ENCODE measurements at regions not wholly inside any gene's neighbourhood (a gene's known extent, or its start where the extent isn't known, plus 50 kb on each side); places are given as distances from the start of the nearest gene placed in this dataset.
"Not testable (repeated sequence)": the region's sequence is repeated elsewhere in the genome, so short reads cannot be mapped to it uniquely, and the experiment has no call there.

- DNase-seq (ENCODE audit: low read depth) = no peak
Measured at GRCh38 chr16:60127196-60127595, 1393.1 kb upstream of the GOT2 start.

GRCh38 chr16:60126115-60126514, 1392.0 kb upstream of the GOT2 start:
- not testable (repeated sequence) for DNase-seq (ENCODE audit: low read depth)

GRCh38 chr16:60123392-60124023, 1389.4 kb upstream of the GOT2 start:
- no peak for DNase-seq (ENCODE audit: low read depth)

GRCh38 chr16:60120586-60120985, 1386.5 kb upstream of the GOT2 start:
- DNase-seq (ENCODE audit: low read depth) = no peak

GRCh38 chr16:60110531-60110930, 1376.4 kb upstream of the GOT2 start:
- DNase-seq (ENCODE audit: low read depth) = no peak

GRCh38 chr16:60107871-60108270, 1373.8 kb upstream of the GOT2 start:
- no peak for DNase-seq (ENCODE audit: low read depth)

GRCh38 chr16:60107437-60107836, 1373.3 kb upstream of the GOT2 start:
- no peak for DNase-seq (ENCODE audit: low read depth)

- DNase-seq (ENCODE audit: low read depth) = no peak
Measured at GRCh38 chr16:60100371-60100770, 1366.3 kb upstream of the GOT2 start.

GRCh38 chr16:60091529-60091928, 1357.4 kb upstream of the GOT2 start:
- no peak for DNase-seq (ENCODE audit: low read depth)

GRCh38 chr16:60091071-60091470, 1357.0 kb upstream of the GOT2 start:
- no peak for DNase-seq (ENCODE audit: low read depth)

GRCh38 chr16:60087530-60087929, 1353.4 kb upstream of the GOT2 start:
- DNase-seq (ENCODE audit: low read depth) = no peak

GRCh38 chr16:60078819-60079218, 1344.7 kb upstream of the GOT2 start:
- not testable (repeated sequence) for DNase-seq (ENCODE audit: low read depth)

- DNase-seq (ENCODE audit: low read depth) = no peak
Measured at GRCh38 chr16:60077861-60078260, 1343.7 kb upstream of the GOT2 start.

- no peak for DNase-seq (ENCODE audit: low read depth)
Measured at GRCh38 chr16:60074378-60074777, 1340.3 kb upstream of the GOT2 start.

GRCh38 chr16:60073376-60073775, 1339.3 kb upstream of the GOT2 start:
- no peak for DNase-seq (ENCODE audit: low read depth)

- DNase-seq (ENCODE audit: low read depth) = no peak
Measured at GRCh38 chr16:60064026-60064425, 1329.9 kb upstream of the GOT2 start.

- DNase-seq (ENCODE audit: low read depth) = no peak
Measured at GRCh38 chr16:60061396-60061795, 1327.3 kb upstream of the GOT2 start.

GRCh38 chr16:60060731-60061130, 1326.6 kb upstream of the GOT2 start:
- DNase-seq (ENCODE audit: low read depth) = no peak

GRCh38 chr16:60059141-60059540, 1325.0 kb upstream of the GOT2 start:
- DNase-seq (ENCODE audit: low read depth) = no peak

GRCh38 chr16:60041671-60042070, 1307.6 kb upstream of the GOT2 start:
- no peak for DNase-seq (ENCODE audit: low read depth)

- no peak for DNase-seq (ENCODE audit: low read depth)
Measured at GRCh38 chr16:60031740-60032139, 1297.6 kb upstream of the GOT2 start.

- DNase-seq (ENCODE audit: low read depth) = no peak
Measured at GRCh38 chr16:60027351-60027750, 1293.2 kb upstream of the GOT2 start.

GRCh38 chr16:60013076-60013475, 1279.0 kb upstream of the GOT2 start:
- DNase-seq (ENCODE audit: low read depth) = no peak

GRCh38 chr16:60001523-60001922, 1267.4 kb upstream of the GOT2 start:
- DNase-seq (ENCODE audit: low read depth) = no peak

GRCh38 chr16:59997706-59998105, 1263.6 kb upstream of the GOT2 start:
- DNase-seq (ENCODE audit: low read depth) = no peak

All from activated T-cell treated with anti-CD3 and anti-CD28 coated beads for 1 hour (primary cell).